NCI-H187 (cell line): ENCODE measurements at regions not wholly inside any gene's neighbourhood (a gene's known extent, or its start where the extent isn't known, plus 50 kb on each side); places are given as distances from the start of the nearest gene placed in this dataset.
"Not testable (repeated sequence)": the region's sequence is repeated elsewhere in the genome, so short reads cannot be mapped to it uniquely, and the experiment has no call there.

Experiments used
- DNase-seq, 2 experiments: peaks; one replicate each; lab custom pipeline; 2025; lab: John Stamatoyannopoulos, UW

DNA sequence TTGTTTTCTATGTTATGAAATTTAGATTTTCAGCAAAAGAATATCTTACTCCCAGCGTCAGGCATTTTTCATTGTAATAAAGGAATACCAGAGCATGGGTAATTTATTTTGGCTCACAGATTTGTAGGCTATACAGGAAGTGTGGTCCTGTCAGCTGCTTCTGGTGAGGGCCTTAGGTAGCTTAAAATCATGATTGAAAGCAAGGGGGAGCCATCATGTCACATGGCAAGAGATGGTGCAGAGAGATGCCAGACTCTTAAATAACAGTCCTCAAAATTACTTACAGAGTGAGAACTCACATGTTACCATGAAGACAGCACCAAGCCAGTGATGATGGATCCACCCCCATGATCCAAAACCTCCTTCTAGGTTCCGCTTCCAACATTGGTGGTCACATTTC lies 825.0 kb upstream of the CHORDC1 start:
- no peak for DNase-seq

DNA sequence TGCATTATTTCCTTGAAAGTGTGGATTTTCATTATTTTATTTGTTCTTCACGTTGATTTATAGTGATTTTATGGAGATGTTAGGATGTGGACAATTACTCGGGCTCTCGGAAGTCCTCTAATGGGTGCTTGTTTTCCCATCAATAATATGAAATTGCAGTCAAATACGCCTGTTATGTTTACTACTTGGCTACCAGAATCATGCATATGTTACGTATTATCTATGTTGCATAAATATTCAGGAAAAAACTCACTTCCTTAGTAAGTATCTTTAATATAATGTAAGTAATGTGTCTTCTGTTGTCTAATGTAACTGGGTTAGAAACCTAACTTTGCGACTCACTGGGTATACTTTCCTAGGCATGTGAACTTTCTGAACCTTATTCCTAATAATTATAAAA lies 823.4 kb upstream of the CHORDC1 start:
- DNase-seq = no peak

DNA sequence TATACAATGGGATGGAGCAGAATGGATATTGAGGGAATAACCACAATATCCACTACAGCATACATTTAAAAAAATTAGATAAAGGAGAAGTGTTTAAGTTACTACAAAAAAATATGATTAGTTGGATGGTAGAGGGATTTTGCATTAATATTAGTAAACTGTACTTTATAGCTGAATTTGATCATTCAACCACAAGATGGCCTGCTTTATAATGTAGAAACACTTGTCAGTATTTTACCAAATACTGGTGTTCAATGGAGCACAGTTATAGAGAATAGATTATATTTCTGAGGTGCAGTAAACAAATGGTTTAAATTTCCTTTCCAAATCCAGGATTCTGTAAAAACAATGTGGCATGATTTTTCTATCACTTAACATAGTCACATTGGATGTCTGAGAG lies 818.8 kb upstream of the CHORDC1 start:
- no peak for DNase-seq

DNA sequence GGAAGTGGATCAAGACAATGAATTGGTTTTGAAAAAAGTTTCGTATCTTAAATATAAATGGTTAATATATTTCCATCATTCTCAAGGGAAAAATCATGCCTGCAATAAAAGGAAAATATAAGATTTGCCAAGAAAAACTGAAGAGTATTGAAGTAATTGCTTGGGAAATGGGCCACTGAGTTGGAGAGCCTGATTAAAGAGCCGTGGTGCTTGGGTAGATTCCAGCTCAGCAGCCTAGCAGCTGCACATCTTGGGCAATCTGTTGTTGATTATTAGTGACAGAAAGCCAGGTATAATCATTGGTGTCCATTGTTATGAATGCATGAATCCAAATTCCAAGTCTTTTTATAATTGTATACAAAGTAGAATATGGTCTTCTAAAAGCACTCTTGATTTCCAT lies 800.9 kb upstream of the CHORDC1 start:
- DNase-seq = no peak

DNA sequence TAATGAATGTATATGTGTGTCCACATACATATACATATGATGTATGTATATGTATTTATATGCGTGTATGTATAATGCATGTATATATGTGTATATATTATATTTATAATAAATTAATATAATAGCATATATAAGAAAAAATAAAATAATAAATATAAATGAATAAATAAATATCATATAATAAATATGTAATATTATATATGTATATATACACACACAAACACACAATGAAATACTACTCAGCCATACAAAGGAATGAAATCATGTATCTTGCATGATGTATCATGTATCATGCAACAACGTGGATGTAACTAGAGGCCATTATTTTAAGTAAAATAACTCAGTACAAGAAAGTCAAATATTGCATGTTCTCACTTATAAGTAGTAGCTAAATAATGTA lies 788.7 kb upstream of the CHORDC1 start:
- DNase-seq = no peak

DNA sequence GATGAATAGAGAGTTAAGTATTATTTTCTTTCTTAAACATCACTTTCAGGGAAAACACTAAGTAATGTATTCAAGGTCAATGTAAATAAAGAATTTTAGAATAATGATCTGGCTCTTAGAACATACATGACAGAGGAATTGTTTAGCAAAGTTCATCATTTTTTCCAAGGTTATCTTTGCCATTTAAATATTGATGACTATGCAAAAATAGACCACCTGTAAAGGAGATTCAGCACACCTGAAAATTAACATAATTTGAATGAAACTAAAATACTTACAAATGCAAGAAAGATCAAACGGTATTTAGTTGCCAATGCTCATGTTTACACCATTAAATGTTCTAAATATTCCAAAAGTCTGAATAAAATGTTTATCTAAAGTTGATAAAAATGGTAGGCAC lies 782.6 kb upstream of the CHORDC1 start:
- DNase-seq = no peak

DNA sequence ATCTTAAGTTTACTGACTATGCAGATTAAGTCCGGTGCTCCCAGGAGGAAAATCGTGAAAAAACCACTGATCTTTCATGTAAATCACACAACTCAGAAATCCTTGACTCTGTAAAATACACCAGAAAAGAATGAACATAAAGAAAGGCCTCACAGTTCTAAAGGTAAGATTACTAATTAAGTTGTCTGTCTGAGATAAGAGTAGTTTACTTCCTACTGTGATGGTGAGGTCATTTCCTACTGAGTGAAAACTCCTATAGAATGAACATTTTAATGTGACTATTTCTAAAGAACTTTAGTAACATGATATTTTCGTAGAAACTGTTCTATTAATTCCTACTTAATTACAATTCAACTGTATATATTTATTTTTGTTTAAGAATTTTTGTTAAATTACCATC lies 774.4 kb upstream of the CHORDC1 start:
- no peak for DNase-seq

DNA sequence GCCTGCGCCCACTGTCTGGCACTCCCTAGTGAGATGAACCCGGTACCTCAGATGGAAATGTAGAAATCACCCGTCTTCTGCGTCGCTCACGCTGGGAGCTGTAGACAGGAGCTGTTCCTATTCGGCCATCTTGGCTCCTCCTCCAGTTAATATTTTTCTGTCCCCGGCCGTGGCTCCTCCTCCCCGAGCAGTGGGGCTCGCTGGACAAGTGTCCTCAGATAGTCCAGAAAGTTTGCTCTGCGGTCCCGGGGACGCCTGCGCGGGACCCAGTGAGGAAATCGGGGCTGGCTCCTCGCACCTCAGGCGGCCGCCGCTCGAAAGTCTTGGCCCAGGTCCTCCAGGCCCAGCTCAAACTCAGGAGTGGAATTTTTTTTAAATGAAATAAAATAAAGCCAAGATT lies 749.3 kb upstream of the CHORDC1 start:
- not testable (repeated sequence) for DNase-seq

DNA sequence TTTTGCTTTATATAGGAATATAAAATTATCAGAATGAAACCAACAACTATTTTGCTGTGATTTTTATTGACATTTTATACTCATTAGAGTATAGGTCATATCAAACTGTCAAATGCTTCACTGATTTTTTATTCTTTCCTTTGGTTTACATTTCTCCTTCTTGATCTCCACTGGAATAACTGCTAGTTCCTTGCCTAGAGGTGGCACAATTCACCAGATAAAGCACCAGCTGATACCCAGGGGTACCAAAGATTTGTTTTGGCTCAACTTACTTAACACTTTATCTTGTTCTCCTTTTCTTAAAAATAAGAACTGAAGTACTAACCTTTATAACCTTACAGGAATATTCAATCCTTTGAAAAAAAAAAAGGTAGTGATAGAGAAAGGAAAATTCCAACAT lies 725.1 kb upstream of the CHORDC1 start:
- no peak for DNase-seq

DNA sequence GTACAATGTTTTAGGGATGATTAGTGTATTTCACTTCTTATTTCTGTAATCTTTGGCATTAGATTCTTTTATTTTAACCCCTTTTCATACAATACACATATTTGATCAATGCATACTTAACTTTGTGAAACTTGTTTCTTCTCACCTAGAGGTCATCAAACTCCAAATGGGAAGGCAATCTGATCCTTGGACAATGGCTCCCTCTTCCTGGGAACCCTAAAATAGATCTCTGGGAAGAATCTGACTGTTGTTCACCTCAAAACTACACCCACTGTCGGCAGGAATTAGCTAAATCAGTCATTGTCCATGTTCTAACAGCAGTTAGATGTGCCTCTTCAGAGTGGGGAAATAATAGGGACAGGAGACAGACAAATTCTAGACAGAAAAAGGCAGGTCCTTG lies 707.4 kb upstream of the CHORDC1 start:
- no peak for DNase-seq

DNA sequence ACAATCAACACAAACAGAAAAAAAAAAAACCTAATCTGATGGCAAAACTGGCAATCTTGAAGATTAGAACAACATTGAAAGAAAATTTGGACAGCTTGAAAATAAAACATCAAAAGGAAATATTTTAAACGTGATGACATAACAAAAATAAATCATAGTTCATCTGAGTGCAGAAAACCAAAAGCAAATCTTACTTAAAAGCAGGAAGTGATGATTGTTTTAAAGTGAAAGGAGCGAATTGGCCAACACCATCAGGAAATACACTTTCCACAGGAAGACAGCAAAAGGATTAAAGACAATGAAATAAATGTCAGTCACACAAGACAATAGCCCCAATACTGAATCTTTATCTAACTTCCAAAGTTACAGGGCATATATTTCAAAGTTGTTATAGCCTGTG lies 696.5 kb upstream of the CHORDC1 start:
- no peak for DNase-seq

DNA sequence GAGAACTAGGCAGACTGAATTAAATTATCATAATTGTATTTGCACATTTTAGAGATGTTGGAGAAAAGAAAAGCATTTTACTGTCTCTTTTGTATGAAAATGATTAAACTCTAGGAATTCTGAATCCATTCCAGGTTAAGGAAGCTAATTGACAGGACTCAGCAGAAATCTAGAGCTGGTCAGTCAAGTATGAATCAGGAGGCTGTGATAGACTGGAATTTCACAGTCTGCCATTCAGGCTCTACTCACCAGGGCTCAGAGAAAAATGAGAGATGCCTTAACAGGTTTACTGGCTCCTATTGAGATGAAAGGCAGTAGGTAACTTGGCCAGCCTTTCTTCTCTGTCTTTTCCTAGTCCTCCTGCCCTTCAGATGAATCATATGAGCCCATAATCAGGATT lies 693.9 kb upstream of the CHORDC1 start:
- no peak for DNase-seq

DNA sequence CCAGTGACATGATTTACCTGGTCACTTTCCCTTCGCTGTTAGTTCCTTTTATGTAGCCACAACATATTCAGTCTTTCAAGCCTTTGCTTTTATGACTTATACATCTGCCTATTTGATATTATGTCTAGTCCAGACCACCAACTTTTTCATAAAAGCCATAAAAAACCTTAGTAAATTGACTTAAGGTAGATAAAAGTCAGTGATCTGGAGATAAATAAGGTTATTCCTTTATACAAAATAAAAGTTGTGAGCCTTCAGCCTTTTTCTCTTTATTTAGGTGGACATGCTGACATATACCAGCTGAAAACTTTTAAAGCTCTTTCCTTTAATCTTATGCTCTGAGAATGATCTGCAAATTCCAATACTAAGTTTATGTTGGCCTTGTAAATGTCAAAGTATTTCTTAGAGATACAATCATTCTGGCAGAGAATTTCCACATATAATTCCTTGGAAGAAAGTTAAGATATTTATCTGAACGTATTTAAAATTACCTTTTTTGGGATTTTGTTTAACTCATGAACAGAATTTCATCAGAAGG lies 690.4 kb upstream of the CHORDC1 start:
- DNase-seq = no peak

DNA sequence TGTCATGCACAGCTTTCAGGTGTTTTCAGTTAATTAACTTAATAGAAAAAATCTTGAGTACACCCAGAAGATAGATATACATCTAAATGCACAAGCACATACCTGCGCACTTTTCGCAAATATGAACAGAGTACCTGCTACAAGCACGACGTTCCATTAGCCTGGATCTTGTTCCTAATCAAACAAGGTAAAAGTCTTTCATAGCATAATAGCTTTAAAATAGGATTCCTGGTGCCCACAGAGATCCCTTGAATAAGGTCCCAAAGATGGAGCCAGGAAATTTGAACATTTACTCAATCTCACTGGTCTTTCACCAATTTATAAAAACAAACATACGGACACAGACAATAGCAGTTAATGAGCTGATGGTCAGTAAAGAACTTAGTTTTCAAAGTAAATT lies 689.8 kb upstream of the CHORDC1 start:
- no peak for DNase-seq

DNA sequence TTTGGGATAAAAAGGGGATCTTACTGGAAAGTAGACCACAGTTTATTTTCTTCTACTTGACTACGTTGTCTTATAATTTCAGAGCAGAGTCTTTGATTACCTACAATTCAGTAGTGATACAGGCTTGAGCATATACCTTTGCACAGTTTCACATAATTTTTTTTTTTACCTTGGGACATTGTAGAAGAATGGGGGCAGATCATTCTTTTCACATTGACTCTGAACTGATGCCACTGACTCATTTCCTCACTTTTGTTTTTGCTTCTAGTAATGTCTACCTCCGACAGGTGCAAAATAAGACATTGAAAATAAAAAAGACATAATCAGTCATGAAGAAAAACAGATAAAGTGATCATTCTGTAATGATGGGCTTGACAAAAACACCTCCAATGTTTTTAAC lies 688.3 kb upstream of the CHORDC1 start:
- DNase-seq = no peak

DNA sequence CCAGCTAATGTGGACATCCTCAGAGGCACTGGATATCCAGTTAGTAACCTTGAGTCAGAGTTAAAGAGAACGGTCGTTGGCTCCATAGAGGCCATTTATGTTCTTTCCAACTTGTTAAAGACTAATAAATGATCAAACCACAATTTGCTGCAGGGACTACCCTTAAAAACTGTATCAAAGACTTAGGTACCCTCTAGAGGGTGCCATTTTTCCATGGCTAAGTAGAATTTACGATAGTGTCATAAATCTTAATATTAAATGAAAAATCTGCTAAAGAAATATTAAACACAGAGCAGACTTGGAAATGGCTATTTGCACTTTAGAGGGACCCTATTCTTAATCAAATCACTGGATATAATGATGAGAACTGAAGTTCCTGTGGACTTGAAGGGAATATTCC lies 685.2 kb upstream of the CHORDC1 start:
- DNase-seq = no peak

DNA sequence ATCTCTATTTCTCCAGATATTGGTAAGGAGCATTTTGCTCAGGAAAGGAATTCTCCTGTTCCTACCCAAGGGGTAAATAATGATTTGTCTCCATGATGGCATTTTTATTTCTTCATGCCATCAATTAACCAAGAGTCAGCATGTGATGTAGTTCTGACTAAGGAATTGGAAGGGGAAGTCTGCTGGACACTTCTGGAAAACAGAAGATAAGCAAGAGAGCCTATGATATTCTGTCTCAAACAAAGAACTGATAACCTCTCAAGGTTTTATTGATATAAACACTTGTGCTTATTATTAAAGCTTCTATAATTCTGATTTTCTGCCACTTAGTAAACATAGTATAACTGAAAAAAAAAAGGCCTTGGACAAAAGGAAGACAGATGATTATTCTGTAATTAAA lies 673.0 kb upstream of the CHORDC1 start:
- no peak for DNase-seq

DNA sequence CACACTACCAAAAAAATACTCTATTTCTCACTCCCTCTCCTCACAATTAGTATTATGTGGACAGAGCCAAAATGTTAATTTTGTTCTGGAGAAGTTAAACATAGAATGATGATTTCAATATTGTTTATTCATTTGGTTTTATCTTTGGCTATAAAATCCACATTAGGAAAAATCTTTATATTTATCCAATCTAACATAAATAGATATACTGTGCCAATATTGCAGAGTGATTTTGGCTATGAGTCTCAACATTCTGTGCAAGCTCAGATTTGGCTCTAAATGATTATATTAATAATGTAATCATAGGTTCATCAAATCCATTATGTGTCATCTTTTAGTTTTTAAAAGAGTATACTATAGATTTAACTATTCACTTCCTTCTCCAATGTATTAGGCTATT lies 667.5 kb upstream of the CHORDC1 start:
- no peak for DNase-seq

DNA sequence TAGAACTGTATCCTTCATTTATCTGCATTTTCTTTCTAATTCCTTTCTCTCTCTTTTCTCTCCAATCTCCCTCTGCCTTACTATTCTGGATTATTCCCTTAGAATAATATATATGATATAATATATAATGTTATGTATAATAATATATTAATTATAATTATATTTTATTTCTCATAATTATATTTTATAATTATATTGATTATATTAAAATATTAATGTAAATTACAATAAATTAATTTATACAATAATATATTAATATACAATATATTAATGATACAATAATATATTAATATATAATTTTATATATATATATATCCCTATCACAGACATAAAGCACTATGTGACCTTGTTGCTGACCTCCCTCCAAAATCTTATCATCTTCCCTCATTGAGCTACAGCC lies 661.3 kb upstream of the CHORDC1 start:
- no peak for DNase-seq

DNA sequence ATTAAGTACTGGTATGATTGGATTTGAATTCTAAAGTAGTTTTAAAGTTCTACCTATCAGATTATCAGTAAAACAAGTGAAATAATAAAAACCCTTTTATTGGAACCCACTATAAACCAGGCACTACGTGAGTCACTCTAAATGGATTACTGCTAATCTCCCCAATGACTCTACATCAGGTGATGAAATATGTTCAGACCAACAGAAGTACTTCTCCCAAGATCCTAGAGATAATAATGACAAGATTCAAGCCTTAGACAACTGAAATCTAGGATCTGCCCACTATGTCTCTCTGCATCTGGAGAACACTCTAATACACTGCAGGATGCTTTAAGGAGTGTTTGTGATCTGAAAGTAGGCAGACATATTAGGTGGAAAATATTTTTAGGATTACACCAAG lies 652.1 kb upstream of the CHORDC1 start:
- DNase-seq = no peak

DNA sequence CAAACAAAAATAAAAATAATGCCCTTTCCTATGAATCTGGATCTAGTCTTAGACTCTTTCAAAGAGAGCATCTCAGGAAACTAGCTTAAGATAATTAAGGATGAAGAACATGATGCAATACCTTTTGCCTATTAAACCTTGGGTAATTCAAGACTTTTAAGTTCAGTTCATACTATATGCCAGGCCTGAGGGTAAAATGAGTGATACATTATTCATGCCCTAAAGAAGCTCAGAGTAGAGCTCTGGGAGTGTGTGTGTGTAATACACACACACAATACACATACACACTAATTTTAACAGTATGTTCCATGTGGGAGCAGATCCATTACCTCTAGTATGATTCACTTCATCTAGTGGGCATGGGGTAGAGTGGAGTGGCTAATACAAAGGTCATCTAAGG lies 651.4 kb upstream of the CHORDC1 start:
- DNase-seq = no peak

DNA sequence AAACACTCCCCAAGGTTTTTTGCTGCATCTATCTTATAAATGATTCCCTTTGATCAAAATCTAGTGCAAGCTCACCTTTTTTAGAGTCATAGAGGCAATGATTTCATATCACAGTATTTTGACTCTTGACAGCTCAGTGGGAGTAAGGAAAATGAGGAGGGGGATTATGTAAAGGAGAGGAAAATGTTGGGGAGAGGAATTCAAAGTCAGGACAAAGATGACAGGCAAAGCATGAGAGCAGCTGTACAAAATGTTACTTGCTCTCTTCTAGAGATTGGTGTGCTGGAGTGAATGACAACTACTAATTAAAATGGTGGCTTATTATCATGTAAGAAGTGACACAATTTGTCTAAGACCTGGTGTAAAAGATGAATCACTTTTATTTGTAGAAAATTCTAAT lies 644.6 kb upstream of the CHORDC1 start:
- no peak for DNase-seq

DNA sequence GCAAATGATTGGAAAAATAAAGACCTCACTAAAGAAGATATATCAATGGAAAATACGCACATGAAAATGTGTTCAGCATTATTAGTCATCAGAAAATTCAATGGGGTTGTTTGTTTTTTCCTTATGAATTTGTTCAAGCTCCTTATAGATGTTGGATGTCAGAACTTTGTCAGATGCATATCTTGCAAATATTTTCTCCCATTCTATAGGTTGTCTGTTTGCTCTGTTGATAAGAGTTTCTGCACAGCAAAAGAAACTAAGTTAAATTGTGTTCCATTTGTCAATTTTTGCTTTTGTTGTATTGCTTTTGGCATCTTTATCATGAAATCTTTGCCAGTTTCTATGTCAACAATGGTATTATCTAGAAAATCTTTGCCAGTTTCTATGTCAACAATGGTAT lies 633.9 kb upstream of the CHORDC1 start:
- no peak for DNase-seq

DNA sequence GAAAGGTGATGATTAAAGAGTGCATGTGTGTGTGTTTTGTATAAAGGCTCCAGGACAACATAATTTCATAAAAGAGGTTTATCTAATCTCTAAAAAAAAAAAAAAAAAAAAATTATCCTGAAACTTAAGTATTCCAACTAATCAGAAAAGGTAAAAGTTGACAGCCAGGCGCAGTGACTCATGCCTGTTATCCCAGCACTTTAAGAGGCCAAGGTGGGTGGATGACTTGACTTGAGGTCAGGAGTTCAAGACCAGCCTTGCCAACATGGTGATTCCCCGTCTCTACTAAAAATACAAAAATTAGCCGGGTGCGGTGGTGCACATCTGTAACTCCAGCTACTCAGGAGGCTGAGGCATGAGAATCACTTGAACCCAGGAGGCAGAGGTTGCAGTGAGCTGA lies 632.7 kb upstream of the CHORDC1 start:
- DNase-seq = no peak

DNA sequence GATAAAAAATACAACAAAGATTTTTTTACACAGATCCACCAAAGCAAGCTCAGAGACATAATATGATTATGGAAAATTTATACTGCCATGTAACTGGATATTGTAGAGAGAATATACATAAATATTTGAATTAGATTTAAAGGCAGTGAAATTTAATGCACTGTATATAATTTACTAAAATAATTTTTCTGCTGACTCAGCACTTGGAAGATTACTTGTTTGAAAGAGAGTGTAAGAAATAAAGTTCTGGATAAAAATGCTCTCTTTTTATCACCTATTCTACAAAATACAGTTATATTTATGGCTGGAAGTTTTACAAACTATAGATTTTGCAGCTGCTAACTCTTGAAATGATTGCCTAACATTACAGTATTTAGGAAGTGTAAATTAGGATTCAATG lies 628.3 kb upstream of the CHORDC1 start:
- no peak for DNase-seq
